CD14-positive monocyte (primary cell): ENCODE measurements at regions not wholly inside any gene's neighbourhood (a gene's known extent, or its start where the extent isn't known, plus 50 kb on each side); places are given as distances from the start of the nearest gene placed in this dataset.

Experiments
- DNase-seq, 3 donors: peaks; one replicate each; pipeline ENCODE4 v3.0.0-alpha.2; 2011 to 2022
- H2AFZ ChIP-seq: 2 replicates; pipeline ENCODE4 v1.6.0; 2012; ENCODE audit warnings: mild to moderate bottlenecking, low read depth, low read length, inconsistent platforms; ENCODE audit not compliant: insufficient read depth, poor library complexity, severe bottlenecking
- H3K27ac ChIP-seq, 2 donors: 1 replicate in 1 of 2; 2 replicates in 1 of 2; pipeline ENCODE4 v1.5.1; 2012 to 2013; ENCODE audit warnings: low read length in 2 of 2, control low read depth in 1 of 2, inconsistent platforms in 1 of 2, low read depth in 1 of 2, mild to moderate bottlenecking in 1 of 2
- H3K27me3 ChIP-seq, 2 donors: one replicate each; pipeline versions ENCODE4 v1.6.0 to v1.6.1; 2011 to 2013; ENCODE audit warnings: low read length in 2 of 2; ENCODE audit not compliant: control insufficient read depth in 2 of 2, insufficient read depth in 2 of 2
- H3K36me3 ChIP-seq, 2 donors: replicated peaks in 1 of 2; 1 replicate in 1 of 2; 2 replicates in 1 of 2; pipeline versions ENCODE4 v1.5.1 to v1.6.1; 2012 to 2013; ENCODE audit warnings: low read length in 2 of 2, control low read depth in 1 of 2, inconsistent platforms in 1 of 2, mild to moderate bottlenecking in 1 of 2; ENCODE audit not compliant: insufficient read depth in 2 of 2, control insufficient read depth in 1 of 2
- H3K4me1 ChIP-seq, 2 donors: 1 replicate in 1 of 2; 2 replicates in 1 of 2; pipeline versions ENCODE4 v1.5.1 to v1.6.1; 2012 to 2013; ENCODE audit warnings: low read length in 2 of 2, control low read depth in 1 of 2, inconsistent platforms in 1 of 2, mild to moderate bottlenecking in 1 of 2, moderate library complexity in 1 of 2; ENCODE audit not compliant: insufficient read depth in 2 of 2, control insufficient read depth in 1 of 2
- H3K4me2 ChIP-seq: replicated peaks from 2 replicates; pipeline ENCODE3; 2012; ENCODE audit warnings: low read length, moderate library complexity, mild to moderate bottlenecking; ENCODE audit not compliant: poor library complexity, severe bottlenecking; ENCODE audit errors: extremely low read depth
- H3K4me3 ChIP-seq, 3 experiments: fragments of 200-600 bp in 1 of 3; sonication (generic) in 1 of 3; replicated peaks in 1 of 3; 1 replicate in 2 of 3; 2 replicates in 1 of 3; pipeline ENCODE4 v1.5.1; 2011 to 2013; ENCODE audit warnings: low read length in 3 of 3, mild to moderate bottlenecking in 3 of 3, control low read depth in 2 of 3, low read depth in 2 of 3, inconsistent platforms in 1 of 3, moderate library complexity in 1 of 3
- H3K79me2 ChIP-seq: 2 replicates; pipeline ENCODE4 v1.6.0; 2012; ENCODE audit warnings: mild to moderate bottlenecking, control low read depth, inconsistent platforms, low read length, moderate library complexity; ENCODE audit not compliant: insufficient read depth
- H3K9ac ChIP-seq: 2 replicates; pipeline ENCODE4 v1.6.0; 2017; ENCODE audit warnings: low read length, mild to moderate bottlenecking; ENCODE audit not compliant: insufficient read depth, poor library complexity, severe bottlenecking
- H3K9me3 ChIP-seq, 2 donors: replicated peaks in 1 of 2; 1 replicate in 1 of 2; 2 replicates in 1 of 2; pipeline versions ENCODE4 v1.5.1 to v1.6.1; 2012 to 2013; ENCODE audit warnings: low read length in 2 of 2, control low read depth in 1 of 2; ENCODE audit not compliant: control insufficient read depth in 1 of 2, insufficient read depth in 1 of 2
- H4K20me1 ChIP-seq: 2 replicates; pipeline ENCODE4 v1.6.0; 2012; ENCODE audit warnings: mild to moderate bottlenecking, low read length, control low read depth, moderate library complexity; ENCODE audit not compliant: insufficient read depth
- H3K27ac Mint-ChIP-seq, 7 donors: one replicate each; pipeline ENCODE4 v1.8.0; 2020; ENCODE audit warnings: mild to moderate bottlenecking in 7 of 7, mixed read lengths in 7 of 7, moderate library complexity in 6 of 7, inconsistent platforms in 2 of 7
- H3K27me3 Mint-ChIP-seq, 3 donors: one replicate each; pipeline ENCODE4 v1.8.0; 2021 to 2022; ENCODE audit warnings: low read depth in 3 of 3, mild to moderate bottlenecking in 3 of 3, mixed read lengths in 3 of 3, moderate library complexity in 3 of 3, inconsistent platforms in 1 of 3
- H3K36me3 Mint-ChIP-seq, 2 donors: one replicate each; pipeline ENCODE4 v1.8.0; 2020; ENCODE audit warnings: mixed read lengths in 2 of 2, inconsistent platforms in 1 of 2, mild to moderate bottlenecking in 1 of 2
- H3K4me1 Mint-ChIP-seq: one replicate; pipeline ENCODE4 v1.8.0; 2020; ENCODE audit warnings: mild to moderate bottlenecking, mixed read lengths
- H3K4me3 Mint-ChIP-seq, 2 donors: one replicate each; pipeline ENCODE4 v1.8.0; 2020; ENCODE audit warnings: mild to moderate bottlenecking in 2 of 2, mixed read lengths in 2 of 2, moderate library complexity in 1 of 2
- H3K9me3 Mint-ChIP-seq, 7 donors: one replicate each; pipeline ENCODE4 v1.8.0; 2020 to 2022; ENCODE audit warnings: mixed read lengths in 7 of 7, mild to moderate bottlenecking in 6 of 7, moderate library complexity in 6 of 7, inconsistent platforms in 2 of 7
- CTCF ChIP-seq: fragments of 200-600 bp; IDR thresholded peaks from one replicate; pipeline ENCODE4 v1.8.0; 2022; ENCODE audit warnings: antibody characterized with exemption, mild to moderate bottlenecking
- WGBS: methylation state at CpG from one replicate; pipeline ENCODE4 v1.1.5; 2013; ENCODE audit warnings: missing lambda C conversion rate; ENCODE audit not compliant: insufficient coverage; 5-methylcytosine and 5-hydroxymethylcytosine counted together
- intact Hi-C, 2 donors: fragments of 100-400 bp; cut with micrococcal nuclease; formaldehyde crosslinking; loops; one replicate each; pipeline versions ENCODE4 v1.15.0 to v1.15.1; 2023

GRCh38 chr21:24027396-24027795 is 1579.9 kb downstream of the MRPL39 start:
- H3K36me3 ChIP-seq: no peaks in the 10 kb centered on the region
- Mint-ChIP-seq H3K4me1 (no peaks in the 10 kb centered on the region), H3K9me3 (no peaks in the 10 kb centered on the region), H3K4me3 (no peak overlapping the region), H3K27ac (no peak overlapping the region), H3K36me3 (no peaks in the 10 kb centered on the region), H3K27me3 (peaks cover 0 to 2% (median 0%) of the 10 kb centered on the region in 3 donors)
- no peaks in the 10 kb centered on the region for H3K4me1 ChIP-seq
- H3K27me3 ChIP-seq: no peaks in the 10 kb centered on the region
- no peak overlapping the region for H3K9ac ChIP-seq
- intact Hi-C loops: no loop called here
- H3K4me2 ChIP-seq: no peak overlapping the region
- no peak overlapping the region for H3K4me3 ChIP-seq
- H3K27ac ChIP-seq: no peak overlapping the region
- DNase-seq: no peak
- WGBS: 11% methylated on average over 4 of the region's 4 CpGs
- no peak for TF ChIP-seq CTCF
- no peaks in the 10 kb centered on the region for H3K79me2 ChIP-seq
- no peaks in the 10 kb centered on the region for H3K9me3 ChIP-seq
- no peak overlapping the region for H2AFZ ChIP-seq
- H4K20me1 ChIP-seq: no peaks in the 10 kb centered on the region

- Histone ChIP-seq H3K27me3 (no peaks in the 10 kb centered on the region), H3K4me2 (no peak overlapping the region), H4K20me1 (no peaks in the 10 kb centered on the region), H3K79me2 (no peaks in the 10 kb centered on the region), H3K36me3 (no peaks in the 10 kb centered on the region), H3K9ac (no peak overlapping the region), H3K4me3 (no peak overlapping the region), H3K27ac (no peak overlapping the region), H3K4me1 (no peaks in the 10 kb centered on the region), H3K9me3 (peaks cover 9 to 10% of the 10 kb centered on the region in 2 donors), H2AFZ (no peak overlapping the region)
- Mint-ChIP-seq H3K9me3 (peaks cover 2 to 11% (median 7%) of the 10 kb centered on the region in 7 donors), H3K27me3 (peaks cover 0 to 2% (median 2%) of the 10 kb centered on the region in 3 donors), H3K4me1 (no peaks in the 10 kb centered on the region), H3K36me3 (no peaks in the 10 kb centered on the region), H3K27ac (no peak overlapping the region), H3K4me3 (no peak overlapping the region)
- intact Hi-C loops: no loop called here
- no peak for TF ChIP-seq CTCF
- WGBS: no CpG with 5 or more reads among the region's 3 CpGs
- DNase-seq: no peak
These were observed 1582.2 kb downstream of the MRPL39 start for GRCh38 chr21:24025101-24025500.
